Epithelial cell of proximal tubule (primary cell): ENCODE measurements at regions not wholly inside any gene's neighbourhood (a gene's known extent, or its start where the extent isn't known, plus 50 kb on each side); places are given as distances from the start of the nearest gene placed in this dataset.
"Not testable (repeated sequence)": the region's sequence is repeated elsewhere in the genome, so short reads cannot be mapped to it uniquely, and the experiment has no call there.

Experiments used
- DNase-seq: peaks from one replicate; pipeline ENCODE4 v3.0.0-alpha.2; 2011; ENCODE audit warnings: low read depth
- H3K4me3 ChIP-seq: 2 replicates; pipeline ENCODE4 v1.5.1; 2011; ENCODE audit warnings: low read depth, mild to moderate bottlenecking, low read length
- TF ChIP-seq, protein P1 (sequence below): conservative IDR thresholded peaks from 2 replicates; pipeline ENCODE4 v1.5.1; 2012; ENCODE audit warnings: low read depth, mild to moderate bottlenecking, low read length

DNA sequence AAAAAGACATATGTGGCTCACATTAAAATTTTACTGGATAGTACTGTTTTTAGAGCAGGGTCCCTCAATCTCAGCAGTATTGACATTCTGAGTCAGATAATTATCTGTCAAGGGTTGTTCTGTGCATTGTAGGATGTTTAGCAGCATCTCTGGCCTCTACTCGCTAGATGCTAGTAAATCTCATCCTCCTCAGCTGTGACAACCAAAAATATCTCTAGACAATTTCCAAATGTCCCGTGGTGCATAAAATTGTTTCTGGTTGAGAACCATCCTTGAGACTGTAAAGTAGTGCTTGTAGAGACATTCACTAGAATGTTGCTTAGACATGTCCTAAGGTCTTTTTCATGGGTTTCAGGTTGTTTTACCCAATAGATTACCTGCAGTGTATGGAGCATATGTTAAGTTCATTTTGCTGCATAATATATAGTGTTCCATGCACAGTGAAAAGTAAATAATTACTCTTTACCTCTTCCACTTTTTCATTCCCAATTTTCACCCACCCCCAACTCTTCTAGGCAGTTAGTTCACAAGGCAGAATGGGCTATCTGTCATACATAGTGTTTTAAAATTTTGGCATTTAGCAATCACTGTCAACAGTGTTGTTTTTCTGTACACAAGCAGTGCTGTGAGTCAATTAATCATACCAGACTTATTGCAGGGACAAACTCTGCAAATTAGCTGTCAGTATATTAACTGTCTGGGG, 200.2 kb upstream of the SLC38A2 start:
- no peak overlapping the region for H3K4me3 ChIP-seq
- TF ChIP-seq, protein P1, sequence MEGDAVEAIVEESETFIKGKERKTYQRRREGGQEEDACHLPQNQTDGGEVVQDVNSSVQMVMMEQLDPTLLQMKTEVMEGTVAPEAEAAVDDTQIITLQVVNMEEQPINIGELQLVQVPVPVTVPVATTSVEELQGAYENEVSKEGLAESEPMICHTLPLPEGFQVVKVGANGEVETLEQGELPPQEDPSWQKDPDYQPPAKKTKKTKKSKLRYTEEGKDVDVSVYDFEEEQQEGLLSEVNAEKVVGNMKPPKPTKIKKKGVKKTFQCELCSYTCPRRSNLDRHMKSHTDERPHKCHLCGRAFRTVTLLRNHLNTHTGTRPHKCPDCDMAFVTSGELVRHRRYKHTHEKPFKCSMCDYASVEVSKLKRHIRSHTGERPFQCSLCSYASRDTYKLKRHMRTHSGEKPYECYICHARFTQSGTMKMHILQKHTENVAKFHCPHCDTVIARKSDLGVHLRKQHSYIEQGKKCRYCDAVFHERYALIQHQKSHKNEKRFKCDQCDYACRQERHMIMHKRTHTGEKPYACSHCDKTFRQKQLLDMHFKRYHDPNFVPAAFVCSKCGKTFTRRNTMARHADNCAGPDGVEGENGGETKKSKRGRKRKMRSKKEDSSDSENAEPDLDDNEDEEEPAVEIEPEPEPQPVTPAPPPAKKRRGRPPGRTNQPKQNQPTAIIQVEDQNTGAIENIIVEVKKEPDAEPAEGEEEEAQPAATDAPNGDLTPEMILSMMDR = no peak
- no peak for DNase-seq

DNA sequence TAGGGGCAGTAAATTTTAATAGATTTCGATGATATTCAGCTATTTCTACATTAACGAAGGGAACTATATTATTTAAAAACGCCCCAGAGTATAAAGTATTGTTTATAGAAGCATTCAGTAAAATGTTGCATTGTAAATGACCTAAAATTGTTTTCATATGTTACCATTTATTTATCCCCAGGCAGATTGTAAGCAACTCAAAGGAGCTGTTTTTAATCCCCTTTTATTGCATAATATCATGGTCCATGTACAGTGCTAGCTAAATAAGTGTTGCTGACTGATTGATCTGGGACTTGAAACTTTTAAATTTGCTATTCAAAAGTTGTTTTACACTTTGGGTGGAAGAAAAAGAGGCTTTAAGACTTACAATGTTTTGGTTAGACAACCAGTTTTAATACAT, 199.0 kb upstream of the SLC38A2 start:
- TF ChIP-seq, protein P1 = no peak
- DNase-seq = no peak

DNA sequence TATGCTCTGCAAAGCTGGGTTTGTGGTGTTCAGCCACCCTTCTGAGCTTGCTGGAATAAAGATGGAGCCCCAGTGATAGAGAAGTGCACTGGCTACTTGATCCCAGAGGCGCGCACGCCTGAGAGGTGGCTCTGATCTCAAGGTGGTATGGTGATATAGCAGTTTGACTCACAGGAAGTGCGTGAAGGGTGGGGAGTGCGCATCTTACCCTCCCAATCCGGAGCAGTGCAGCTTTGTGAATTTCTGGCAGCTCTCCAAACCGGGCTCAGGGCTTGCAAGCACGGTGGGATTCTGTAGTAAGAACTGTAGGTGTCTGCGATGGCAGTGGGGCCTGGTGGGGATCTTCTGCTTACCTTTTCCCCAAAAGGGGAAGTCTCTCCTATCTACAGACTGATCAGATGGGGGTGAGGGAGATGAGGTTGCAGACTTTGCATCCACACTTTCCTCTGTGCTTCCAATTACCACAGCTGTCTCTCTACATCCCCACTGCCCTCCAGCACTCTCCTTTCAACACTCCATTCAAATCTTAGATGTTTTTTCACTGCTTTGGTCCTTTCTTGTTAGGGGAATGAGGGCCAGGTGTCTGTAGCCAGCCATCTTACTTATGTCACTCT, 197.4 kb upstream of the SLC38A2 start:
- DNase-seq = no peak
- no peak overlapping the region for H3K4me3 ChIP-seq
- TF ChIP-seq, protein P1 = no peak

More for the DNA sequence above, 199.0 kb upstream of the SLC38A2 start:
- no peak overlapping the region for H3K4me3 ChIP-seq

DNA sequence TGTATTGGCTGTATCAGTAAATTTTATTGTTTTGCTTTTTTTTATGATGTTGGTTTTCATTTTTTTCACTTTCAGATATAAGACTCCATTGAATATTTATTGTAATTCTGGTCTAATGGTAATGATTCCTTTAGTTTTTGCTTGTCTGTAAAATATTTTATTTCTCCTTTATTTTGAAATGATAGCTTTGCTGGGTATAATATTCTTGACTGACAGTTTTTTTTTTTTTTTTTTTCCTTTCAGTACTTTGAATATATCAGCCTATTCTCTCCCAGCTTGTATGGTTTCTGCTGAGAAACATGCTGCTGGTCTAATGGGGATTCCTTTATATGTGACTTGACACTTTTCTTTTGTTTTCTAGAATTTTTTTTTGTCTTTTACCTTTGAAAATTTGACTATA, 195.1 kb upstream of the SLC38A2 start:
- no peak overlapping the region for H3K4me3 ChIP-seq
- DNase-seq = no peak
- TF ChIP-seq, protein P1 = no peak

DNA sequence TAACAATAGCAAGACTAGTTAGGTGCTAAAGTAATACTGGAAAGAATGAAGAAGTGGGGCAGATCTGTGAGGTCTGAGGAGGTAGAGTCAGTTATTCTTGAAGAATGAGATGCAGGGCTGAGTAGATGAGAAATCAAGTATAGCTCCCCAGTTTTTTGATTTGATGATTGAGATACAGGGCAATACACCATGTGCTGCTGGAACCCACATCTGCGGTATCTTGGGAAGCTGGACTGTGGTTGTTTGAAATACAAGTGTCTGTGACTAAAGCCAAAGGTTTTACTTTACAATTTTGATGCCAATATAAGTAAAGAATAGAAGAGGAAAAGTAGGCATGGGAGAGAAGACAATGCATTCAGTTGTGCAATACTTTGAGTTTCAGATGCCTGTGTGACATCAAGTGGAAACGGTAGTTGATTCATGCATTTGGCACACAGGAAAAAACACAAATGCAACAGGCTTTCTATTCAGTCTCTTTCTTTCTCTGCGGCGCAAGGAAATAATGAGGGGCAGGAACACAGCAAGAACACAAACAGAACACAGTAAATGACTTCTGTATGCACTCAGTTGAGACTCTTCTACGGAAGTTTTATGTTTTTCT, 190.2 kb upstream of the SLC38A2 start:
- TF ChIP-seq, protein P1 = no peak
- H3K4me3 ChIP-seq = no peak overlapping the region
- peak; percentile 93 for DNase-seq

DNA sequence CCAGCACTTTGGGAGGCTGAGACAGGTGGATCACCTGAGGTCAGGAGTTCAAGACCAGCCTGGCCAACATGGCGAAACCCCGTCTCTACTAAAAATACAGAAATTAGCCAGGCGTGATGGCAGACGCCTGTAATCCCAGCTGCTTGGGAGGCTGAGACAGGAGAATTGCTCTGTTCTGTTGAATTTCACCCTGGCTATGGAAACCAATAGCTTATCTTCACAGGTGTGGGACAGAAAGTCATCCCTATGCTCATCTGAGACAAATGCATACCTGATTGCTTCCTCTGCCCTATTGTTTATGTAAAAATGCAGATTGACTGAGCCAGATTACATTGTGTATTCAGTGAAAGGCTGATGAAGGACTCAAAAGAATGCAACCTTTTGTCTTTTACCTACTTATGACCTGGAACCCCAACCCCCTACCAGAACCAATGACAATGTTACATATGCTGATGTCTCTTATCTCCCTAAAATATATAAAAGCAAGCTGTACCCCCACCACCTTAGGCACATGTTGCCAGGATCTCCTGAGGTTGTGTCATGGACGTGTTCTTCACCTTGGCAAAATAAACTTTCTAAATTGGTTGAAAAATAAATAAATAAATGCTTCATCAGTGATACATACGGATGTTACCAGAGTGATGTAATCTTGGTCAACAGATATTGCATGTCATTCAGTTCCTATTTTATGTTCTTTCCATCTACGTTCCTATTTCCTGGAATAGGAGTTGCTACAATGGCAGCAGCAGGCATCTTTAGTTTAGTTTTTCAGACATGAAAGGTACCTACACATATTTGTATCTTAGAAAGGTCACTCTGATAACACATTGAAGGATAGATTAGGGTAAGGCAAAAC, 189.4 kb upstream of the SLC38A2 start:
- not testable (repeated sequence) for H3K4me3 ChIP-seq, DNase-seq

DNA sequence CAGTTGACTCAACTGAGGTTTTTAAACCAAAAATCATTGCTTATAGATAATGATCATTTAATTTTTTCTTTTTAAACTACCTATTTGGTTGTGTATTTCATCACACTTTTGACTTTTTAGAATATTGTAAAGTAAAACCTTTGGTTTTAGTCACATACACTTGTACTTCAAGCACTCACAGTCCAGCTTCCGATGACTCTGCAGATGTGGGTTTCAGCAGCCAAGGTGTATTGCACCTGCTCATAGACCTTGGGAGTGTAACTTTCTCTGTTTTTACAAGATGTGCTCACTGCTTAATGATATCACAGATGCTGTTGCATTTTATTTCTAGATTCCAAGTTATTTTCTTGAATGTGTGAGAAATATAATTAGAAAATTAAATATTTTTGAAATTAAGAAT, 188.3 kb upstream of the SLC38A2 start:
- no peak overlapping the region for H3K4me3 ChIP-seq
- no peak for DNase-seq
- TF ChIP-seq, protein P1 = no peak
